HG02759 (cell line): ENCODE measurements at regions not wholly inside any gene's neighbourhood (a gene's known extent, or its start where the extent isn't known, plus 50 kb on each side); places are given as distances from the start of the nearest gene placed in this dataset.
"Not testable (repeated sequence)": the region's sequence is repeated elsewhere in the genome, so short reads cannot be mapped to it uniquely, and the experiment has no call there.

ENCODE experiments used
- ATAC-seq: cut with Tn5 transposase; IDR thresholded peaks from one replicate; pipeline ENCODE4 v1.9.1; 2021; ENCODE audit warnings: mild to moderate bottlenecking, moderate library complexity; ENCODE audit not compliant: unreplicated experiment

DNA sequence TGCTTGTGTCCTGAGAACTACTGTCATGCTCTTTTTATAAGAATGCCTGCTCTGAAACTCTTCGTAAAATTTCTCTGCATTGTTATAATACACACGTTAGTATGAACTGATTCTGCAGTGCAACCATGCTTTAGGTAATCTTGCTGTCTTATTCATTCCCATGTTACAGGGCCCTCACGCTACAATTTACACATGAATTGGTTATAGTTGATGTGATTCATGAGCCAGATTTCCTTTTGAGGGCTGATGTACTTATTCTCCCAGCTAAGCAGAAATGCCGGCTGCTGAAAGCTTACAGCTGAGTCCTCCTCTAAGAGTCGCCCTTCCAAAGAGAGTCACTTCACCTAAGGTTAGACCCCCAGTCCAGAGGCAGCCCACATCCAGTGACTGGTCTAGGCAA is 233.5 kb upstream of the PCSK5 start:
- no peak for ATAC-seq

DNA sequence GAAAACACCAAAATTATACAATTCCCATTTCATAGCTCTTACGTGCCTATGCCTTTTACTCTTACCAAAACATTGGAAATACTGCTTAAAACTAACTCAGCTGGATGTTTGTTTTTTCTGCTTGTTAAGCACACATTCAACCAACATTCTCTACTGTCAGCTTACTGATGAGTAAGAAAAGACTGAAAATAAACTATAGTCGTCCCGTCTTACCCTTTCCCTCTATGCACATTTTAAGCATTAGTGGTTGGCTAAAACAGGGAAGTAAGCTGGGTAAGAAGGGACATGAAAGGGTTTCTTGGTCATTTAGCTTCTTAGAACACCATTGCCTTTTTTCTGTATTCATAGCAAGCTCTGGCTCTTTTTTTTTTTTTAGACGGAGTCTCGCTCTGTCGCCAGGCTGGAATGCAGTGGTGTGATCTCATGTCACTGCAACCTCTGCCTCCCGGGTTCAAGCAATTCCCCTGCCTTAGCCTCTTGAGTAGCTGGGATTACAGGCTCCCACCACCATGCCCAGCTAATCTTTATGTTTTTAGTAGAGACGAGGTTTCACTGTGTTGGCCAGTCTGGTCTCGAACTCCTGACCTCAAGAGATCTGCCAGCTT is 232.1 kb upstream of the PCSK5 start:
- no peak for ATAC-seq

DNA sequence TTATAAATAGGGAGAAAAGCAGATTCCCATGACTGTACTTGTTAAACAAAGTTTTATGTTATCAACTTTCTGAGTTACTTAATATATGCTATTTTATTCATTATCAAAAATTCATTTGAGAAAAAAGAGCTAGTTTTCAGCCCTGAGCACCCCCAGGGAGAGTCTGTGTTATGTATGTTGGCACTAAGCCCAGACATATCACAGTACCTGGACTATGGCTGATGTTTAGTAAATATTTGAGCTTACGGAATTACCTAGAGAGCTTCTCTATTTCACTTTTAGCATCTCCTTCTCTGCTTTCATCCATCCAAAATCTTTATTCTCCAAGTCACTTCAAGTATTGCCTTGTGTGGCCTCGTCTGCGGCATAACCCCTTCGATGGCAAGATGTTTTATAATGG is 225.9 kb upstream of the PCSK5 start:
- no peak for ATAC-seq

DNA sequence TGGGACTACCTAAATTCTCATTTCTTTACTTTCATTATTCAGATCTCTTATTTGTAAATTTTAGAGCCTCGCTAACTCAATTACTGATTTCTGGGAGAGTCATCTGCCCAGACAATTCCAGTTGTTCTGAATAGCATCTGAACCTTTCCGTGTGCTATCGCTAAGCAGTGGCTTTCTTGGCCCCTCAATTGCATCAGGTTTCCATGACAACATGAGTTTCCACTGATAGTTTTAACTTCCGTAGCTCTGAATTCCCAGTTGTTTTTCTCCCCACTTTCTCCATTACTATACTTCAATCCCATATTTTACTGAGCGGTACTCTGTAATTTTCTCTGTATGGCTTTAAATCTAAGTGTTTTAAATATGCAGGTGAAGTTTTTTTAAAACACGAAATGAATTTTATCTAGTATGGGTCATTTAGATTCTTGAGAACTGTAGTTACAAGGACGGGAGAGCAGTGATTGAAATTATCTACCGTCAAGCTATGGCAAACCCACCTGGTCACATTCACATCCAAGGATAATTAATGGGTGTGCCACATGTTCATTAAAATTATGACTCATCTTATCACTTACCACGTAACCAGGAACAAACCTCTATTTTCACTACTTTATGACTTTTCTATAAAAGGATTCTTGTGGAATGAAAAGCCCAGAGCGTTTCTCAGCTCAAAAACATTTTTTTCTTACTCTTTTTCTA is 223.5 kb upstream of the PCSK5 start:
- ATAC-seq = no peak

DNA sequence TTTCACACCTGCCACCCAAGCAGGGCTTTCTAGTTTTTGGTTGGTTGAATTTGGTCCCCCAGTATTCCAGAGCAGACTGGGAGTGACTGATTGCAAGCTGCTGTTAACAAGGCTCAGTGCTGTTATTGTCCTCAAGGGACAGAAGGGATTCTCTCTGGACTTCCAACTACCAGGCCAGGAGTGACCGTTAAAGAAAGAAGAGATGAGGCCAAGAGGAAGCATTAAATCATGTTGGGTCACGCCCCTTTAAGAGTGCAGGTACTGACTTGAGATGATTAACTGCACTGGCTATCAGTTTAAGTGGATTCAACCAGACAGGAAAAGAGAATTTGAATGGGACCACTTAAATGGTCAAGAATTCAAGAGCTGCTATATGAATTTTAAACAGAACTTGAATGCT is 220.8 kb upstream of the PCSK5 start:
- no peak for ATAC-seq

DNA sequence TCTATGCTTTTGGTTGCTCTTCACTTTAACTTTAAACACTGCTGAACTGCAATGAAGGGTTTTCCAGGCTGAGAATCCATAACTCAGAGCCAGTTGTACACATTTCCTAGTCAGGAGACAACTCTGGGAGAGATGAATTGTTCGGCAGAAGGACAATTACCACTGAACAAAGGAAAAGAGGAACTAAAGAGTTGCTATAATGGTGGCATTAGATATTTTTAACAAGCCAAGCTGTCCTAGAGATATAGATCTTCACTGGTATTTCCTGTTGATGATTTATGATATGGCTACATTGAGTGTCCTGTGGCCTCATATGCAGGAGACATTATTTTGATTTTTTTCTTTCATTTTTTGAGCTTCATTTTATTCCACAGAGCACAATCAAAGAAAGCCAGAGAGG is 219.1 kb upstream of the PCSK5 start:
- ATAC-seq = no peak

DNA sequence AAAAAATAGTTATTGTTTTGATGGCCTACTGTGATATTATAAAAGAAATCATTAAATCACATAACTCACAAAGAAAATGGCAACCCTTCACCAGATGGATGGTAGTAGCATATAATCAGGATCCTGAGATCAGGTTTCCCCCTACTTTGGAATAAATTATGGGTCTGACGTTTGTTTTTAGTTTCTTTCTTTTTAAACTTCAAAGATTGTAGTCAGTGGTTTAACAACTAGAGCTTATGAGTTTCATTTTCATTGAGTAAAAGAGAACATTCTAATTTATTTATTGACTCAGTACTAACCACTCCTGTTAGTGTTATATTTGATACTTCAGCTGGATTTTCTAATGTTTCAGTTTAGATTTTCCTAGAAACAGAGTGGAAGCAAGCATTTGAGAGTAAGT is 218.0 kb upstream of the PCSK5 start:
- no peak for ATAC-seq

DNA sequence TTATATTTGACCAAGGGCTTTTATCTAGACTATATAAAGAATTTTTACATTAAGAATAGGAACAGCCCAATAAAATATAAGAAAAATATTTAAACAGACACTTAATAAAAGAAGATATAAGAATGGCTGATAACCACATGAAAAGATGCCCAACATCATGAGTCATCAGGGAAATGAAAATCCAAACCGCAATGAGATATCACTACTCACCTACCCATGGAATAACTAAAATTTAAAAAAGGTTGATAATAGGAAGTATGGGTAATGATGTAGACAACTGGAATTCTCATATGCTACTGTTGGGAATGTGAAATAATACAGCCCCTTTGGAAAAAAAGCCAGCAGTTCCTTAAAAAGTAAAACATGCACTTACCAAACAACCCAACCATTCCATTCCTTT is 206.9 kb upstream of the PCSK5 start:
- no peak for ATAC-seq

DNA sequence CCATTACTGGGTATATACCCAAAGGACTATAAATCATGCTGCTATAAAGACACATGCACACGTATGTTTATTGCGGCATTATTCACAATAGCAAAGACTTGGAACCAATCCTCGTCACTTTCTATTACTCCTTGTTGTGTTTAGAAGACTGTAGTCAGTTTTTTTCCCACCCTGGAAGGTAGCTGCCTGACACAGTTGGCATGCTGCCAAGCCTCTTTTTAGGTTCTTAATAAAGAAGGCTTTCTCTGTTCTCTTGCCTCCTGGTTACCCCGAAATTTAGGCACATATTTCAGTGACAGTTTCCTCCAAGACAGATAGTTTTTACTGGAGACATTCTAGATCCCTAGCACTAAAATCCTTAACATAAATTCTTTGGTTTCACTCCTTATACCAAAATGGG is 205.4 kb upstream of the PCSK5 start:
- no peak for ATAC-seq

DNA sequence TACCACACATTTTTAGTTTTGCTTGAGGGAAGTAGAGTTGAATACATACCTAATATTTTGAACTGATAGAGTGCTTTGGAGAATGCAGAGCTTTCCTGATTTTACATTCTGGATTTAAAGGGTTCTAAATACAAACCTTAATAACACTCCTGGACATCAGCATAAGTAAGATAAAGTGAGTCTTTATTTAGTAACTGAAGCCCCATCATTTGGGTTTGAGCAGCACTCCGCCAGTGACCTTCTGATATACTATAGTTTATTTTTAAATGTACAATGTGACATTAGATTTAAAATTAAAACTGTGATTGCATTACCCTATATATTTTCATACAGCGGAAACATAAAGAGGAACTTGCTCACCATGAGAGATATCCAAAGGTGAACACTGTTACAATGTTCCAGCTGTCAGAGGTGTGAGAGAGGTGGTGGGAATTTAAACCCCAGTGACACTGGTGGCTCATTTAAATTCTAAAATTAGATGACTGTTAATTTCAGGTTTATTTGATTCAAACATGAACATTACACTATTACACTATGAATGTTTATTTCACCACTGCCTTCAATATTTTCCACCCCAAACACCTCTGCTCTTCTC is 203.0 kb upstream of the PCSK5 start:
- no peak for ATAC-seq

DNA sequence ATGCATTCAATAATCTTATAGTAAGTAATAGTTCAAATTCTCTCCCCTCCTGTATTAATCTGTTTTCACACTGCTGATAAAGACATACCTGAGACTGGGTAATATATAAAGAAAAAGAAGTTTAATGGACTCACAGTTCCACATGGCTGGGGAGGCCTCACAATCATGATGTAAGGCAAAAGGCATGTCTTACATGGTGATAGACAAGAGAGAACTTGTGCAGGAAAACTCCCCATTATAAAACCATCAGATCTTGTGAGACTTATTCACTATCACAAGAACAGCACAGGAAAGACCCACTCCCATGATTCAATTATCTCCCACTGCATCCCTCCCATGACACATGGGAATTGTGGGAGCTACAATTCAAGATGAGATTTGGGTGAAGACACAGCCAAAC is 199.9 kb upstream of the PCSK5 start:
- ATAC-seq = not testable (repeated sequence)

DNA sequence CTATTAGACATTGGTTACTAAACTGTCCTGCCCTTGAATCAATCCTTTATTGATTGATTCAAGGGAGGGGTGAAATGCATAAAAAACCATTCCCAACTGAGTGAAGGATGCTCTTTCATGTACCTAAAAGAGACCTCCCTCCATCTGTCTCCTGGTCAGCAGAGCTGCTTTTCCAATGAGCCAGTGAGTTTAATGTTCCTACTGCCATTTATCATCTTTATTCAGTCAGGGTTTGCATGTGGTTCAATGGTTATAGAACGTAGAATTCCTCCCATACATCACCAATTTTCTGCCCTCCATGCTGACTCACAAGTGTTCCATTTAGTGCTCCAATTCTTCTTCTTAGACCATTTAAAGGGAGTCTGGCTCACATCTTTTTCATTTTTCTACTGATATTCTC is 199.1 kb upstream of the PCSK5 start:
- no peak for ATAC-seq

DNA sequence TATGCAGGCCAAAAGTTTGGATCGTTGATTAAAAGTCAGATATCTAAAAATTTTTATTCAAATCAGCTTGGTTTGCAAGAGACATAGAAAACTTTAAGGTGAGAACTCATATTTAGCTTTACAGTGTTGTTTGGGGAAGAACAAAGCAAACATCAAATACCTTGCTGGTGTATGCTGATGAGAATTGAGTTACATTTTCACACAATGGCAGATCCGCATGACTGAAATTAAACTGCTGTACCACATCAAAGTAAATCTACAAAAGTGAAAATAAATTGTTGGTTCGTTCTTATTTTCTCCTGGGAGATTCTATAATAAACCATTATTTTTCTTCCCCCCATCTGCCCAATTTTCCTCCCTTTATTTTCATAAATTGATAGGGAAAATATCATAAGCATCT is 198.2 kb upstream of the PCSK5 start:
- ATAC-seq = no peak

DNA sequence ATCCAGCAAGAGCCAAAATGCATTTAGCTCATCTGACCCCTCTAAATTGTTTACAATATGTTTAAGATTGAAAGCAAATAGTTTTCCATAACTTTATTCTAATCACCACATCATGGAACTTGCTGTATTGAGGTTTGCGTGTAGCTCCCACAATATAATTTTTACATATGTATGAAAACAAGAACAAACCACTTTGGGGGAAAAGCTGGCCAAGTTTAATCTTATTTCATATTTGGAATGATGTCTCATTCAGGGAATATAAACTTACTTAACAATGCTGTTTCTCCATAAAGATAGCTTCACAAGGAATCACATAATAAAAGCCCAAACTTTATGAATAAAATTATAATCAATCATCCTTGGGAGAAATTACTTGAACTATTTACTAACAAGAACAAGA is 194.6 kb upstream of the PCSK5 start:
- no peak for ATAC-seq

DNA sequence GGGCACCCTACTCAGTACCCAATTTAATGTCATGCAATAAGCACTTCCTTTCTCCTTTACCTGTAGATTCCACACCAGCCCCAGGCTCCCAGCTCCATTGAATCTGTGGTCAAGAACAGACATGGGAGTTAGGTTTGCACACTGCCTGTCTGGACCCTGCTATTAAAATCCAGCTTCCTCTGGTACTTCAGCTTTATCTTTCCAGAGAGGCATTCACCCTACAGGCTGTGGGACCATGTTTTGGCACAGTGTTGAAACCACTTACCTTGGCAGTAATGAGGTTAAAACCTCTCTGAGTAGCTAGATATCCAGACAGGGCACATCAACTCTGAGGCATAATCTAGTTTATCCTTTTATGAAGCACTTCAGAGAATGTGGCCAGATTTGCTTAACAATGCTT is 191.5 kb upstream of the PCSK5 start:
- ATAC-seq = no peak

DNA sequence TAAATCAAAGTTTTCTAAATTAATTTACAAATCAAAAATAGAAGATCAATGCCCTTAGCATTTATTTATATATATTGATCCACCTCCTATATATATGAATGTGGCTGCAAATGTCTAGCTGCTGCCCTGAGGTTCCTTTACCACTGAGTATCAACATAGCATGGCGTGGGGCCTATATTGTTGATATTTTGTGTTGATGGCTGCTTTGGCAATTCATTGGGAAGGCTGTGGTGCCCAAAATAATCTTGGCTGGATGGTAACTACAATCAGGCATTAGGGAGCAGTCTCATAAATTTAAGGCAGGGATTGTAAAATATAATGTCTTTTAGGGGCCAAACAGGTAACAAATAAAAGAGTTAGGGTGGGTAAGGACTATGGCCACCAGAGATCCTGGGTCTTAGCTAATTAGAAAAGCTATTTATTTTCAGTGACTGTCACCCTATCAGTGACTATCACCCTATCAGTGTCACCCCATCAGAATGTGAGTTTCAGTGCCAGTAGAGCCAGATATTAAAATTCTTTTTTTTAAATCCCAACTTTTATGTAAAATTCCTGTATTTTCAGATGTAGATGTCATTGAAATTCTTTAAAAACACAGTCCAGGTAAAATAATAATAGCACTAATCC is 190.7 kb upstream of the PCSK5 start:
- ATAC-seq = no peak

DNA sequence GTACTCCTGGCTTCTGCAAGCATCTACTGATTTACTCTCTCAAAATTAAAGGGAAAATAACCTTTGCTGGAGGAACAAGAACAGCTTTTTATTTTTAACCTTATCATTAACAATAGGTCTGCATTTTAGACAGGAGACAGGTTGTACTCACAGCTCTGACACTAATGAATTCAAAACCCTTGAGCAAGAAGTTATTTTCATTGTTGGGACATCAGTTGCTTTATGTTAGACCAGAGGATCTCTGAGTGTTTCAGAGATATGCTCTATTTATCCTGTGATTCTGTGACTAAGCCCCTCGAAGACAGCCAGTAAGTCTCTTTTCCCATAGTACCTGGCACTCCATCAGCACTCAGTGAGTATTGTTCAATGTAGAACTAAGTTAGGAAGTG is 190.2 kb upstream of the PCSK5 start:
- no peak for ATAC-seq

DNA sequence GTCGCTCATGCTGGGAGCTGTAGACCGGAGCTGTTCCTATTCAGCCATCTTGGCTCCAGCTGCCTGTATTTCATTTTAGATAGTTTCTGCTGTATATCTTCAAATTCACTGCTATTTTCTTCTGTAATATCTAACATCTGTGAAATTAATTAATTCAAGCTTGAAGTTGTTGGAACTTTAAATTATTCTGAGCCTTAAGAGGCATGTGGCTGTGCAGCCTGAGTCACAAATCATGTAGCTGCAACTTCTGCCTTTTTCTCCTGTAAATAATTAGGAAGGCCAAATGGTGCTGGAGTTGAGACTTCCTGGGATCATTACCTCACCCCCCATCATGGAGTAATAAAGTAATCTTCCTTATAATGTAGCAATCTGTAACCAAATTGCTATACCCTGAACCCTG is 183.3 kb upstream of the PCSK5 start:
- ATAC-seq = no peak

DNA sequence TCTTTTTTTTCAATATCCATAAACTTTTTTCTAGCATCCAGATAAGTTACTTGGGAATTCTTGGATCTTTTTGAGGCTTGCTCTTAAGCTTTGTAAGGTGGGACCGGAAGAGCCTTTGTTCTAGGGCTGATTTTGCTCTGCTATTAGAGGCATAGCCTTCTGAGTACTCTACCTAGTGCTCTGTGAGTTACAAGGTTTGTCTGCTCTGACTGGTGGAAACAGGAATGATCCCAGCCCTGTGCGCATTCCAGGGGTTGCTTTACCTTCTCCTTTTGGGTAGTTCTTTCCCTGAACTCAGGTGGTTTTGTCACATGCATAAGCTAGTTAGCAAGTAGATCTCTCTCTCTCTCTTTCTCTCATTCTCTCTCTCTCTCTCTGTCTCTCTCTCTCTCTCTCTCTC is 180.8 kb upstream of the PCSK5 start:
- ATAC-seq = no peak

DNA sequence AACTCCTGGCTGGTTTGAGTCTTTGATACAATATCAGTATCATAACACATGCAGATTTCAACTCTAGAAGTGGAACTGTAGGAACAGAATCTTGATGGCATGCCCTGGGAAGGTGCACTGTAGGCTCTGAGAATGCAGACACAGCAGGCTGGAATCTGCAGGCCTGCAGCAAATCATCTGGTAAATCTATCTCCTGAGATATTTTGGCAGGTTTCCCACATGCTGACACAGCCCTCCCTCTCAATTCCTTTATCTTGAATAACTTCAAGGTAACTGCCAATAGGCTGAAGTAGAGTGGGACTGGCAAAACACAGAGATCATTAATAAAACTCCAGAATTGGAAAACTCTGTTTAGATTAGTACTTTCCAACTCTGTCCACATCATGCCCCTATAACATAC is 177.8 kb upstream of the PCSK5 start:
- no peak for ATAC-seq

DNA sequence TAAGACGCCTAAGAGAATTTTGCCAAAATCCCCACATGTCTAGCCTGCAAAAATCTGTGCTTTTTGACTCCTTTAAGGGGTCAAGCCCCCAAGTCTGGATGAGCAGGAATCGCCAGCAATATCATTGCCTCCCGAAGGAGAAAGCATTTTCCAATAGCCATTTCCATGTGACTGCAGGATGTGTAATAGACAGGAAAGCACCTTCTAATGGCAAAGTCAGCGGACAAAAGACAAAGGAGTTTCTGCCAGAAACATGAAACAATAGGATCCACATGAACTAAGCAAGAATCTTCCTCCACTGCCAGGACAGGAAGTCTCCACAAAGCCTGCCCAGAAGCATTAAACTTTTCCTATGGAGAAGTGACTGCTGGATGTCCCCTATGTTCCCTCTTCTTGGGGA is 177.1 kb upstream of the PCSK5 start:
- ATAC-seq = no peak

DNA sequence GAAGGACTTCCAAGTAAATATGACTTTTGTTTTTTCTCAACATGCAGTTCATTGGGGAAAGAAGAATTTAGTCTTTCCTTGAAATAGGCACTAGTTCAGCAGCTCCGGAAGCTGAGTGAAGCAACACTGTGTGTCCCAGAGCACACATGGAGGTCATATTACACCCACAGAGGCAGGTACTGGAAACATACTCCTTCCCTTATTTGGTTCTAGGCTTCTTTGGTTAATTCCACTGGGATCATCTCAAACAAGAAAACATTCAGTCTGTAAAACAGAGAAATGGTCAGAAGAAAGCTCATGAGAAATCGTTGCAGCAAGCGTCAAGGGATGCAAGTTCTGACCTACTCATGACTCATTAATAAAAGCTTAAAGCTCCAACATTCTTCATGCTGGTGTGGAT is 175.1 kb upstream of the PCSK5 start:
- no peak for ATAC-seq
